ENCODE measurements at regions not wholly inside any gene's neighbourhood (a gene's known extent, or its start where the extent isn't known, plus 50 kb on each side); places are given as distances from the start of the nearest gene placed in this dataset.

DNA sequence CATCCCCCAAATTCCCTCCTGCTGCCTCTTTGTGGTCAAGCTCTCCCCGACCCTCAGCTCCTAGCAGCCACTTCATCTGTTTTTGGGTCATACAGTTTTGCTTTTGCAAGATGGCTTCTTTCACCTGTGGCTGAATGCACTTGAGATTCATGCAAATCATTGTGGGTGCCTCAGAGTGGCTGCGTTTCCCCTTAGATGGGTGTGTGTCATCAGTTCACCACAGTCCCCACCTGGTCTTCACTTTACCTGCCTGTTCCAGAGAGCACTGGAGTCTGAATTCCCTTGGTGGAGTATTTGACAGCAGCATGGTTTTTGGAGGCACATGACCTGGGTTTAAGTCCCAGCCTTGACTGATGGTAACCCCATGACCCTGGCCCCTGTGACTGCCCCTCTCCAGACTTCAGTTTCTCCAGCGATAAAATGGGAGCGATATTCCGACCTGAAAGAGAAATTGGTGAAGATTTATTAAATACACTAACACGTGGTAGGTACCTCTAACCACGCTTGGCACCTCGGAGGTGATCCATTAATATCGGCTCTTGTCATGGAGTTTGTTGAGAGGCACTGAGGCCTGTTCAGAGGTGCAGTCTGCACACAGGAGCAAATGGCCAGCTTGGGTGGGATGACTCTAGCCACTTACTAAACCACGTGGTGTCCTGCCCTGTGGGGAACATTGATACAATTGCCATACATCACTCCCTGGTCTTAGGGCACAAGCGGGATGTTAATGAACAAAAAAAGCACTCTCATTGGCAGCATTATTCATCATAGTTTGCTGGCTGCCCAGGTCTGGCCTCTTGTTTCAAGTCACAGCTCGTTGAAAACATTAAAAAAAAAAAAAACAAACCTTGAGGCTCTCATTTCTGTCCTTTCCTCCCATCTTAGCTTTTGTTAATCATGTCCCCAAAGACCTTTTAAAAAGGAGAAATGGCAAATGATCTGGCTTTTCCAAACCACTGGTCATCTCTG is 167.2 kb upstream of the KCNG1 start:
- TF ChIP-seq CTCF (IDR thresholded peaks at IDR 0.05; ENCODE audit: insufficient read depth, low read depth, low read length, missing control alignments), result no peak
- DNase-seq (ENCODE audit: low read depth), result no peak
- no peak overlapping the region for H3K4me3 ChIP-seq (ENCODE audit: low read length)

DNA sequence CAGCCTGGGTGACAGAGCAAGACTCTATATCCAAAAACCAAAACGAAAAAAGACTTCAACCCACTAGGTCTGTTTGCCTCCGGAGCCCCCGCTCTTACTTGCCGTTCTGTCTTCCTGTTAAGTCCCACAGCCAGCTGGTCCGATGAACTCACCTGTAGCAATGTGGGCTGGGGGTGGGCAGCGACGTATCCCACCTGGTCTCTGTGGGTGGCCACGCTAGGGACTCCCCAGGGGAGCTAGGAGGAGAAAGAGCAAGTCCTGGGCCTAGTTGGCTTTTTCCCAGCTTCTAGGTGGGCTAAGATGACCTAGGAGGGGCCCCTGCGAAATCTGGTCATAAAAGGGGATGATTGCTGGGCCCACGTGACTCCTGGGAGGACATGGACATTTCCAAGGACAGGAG is 166.0 kb upstream of the KCNG1 start:
- no peak overlapping the region for H3K4me3 ChIP-seq (ENCODE audit: low read length)
- no peak for DNase-seq (ENCODE audit: low read depth)
- no peak for TF ChIP-seq CTCF (IDR thresholded peaks at IDR 0.05; ENCODE audit: insufficient read depth, low read depth, low read length, missing control alignments)

DNA sequence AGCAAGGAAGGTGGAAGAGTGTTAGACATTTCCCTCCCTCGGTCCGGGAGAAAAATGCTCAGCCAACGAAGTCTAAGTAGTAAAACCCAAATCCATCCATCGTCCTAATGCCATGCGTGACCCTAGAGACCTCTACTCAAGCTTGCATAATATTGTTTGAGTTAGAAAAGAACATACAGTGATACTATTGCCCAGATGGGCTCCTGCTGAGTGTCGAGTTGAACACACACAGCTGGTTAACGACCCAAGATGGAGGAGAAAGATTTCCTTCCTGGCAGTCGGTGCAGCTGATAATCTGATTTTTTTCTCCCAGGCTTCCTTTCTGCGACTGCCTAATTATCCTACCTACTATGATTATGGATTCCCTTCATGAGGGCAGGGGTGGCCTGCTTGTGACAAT is 164.4 kb upstream of the KCNG1 start:
- no peak overlapping the region for H3K4me3 ChIP-seq (ENCODE audit: low read length)
- TF ChIP-seq CTCF (IDR thresholded peaks at IDR 0.05; ENCODE audit: insufficient read depth, low read depth, low read length, missing control alignments), result no peak
- DNase-seq (ENCODE audit: low read depth), result no peak

GRCh38 chr20:51185861-51186260 is 163.0 kb upstream of the KCNG1 start:
- TF ChIP-seq CTCF (IDR thresholded peaks at IDR 0.05; ENCODE audit: insufficient read depth, low read depth, low read length, missing control alignments), result no peak
- no peak for DNase-seq (ENCODE audit: low read depth)
- no peak overlapping the region for H3K4me3 ChIP-seq (ENCODE audit: low read length)

GRCh38 chr20:51185277-51185676 is 162.4 kb upstream of the KCNG1 start:
- no peak overlapping the region for H3K4me3 ChIP-seq (ENCODE audit: low read length)
- TF ChIP-seq CTCF (IDR thresholded peaks at IDR 0.05; ENCODE audit: insufficient read depth, low read depth, low read length, missing control alignments), result no peak
- DNase-seq (ENCODE audit: low read depth), result no peak

DNA sequence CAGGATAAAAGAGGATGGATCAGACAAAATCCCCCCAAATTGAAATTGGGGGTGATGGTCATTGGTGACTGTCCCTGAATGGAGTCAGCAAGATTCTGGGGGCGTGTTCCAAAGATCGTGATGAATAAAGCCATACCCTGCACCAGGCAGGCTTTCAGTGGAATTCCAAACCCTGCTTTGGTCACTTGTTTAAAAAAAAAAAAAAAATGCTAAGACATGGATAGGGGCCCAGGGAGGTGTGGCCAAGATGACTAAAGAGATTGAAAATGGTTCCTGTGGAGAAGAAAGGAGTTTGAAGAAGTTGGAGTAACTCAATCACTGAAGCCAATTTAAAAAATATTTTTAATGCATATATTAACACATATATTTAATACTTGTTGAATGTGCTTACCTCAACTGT is 161.4 kb upstream of the KCNG1 start:
- TF ChIP-seq CTCF (IDR thresholded peaks at IDR 0.05; ENCODE audit: insufficient read depth, low read depth, low read length, missing control alignments), result no peak
- DNase-seq (ENCODE audit: low read depth), result no peak
- no peak overlapping the region for H3K4me3 ChIP-seq (ENCODE audit: low read length)

DNA sequence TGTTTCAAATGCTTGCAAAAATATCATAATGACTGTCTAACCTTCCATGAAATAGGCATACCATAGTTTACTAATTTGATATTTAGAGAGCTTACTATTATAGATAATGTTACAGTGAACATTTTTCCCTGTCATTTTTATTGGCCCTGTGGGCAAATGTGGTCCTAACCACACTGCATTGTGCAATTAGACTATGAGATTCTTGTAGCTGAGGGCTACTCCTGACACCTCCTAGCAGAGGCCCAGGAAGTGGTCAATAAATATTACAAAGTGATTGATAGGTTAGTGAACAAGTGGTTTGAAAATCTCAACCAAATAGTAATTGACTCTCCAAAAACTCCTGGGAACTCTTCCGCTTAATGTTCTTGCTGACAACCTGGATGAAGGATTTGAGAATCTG is 160.5 kb upstream of the KCNG1 start:
- no peak for TF ChIP-seq CTCF (IDR thresholded peaks at IDR 0.05; ENCODE audit: insufficient read depth, low read depth, low read length, missing control alignments)
- no peak for DNase-seq (ENCODE audit: low read depth)
- H3K4me3 ChIP-seq (ENCODE audit: low read length), result no peak overlapping the region

Data from epithelial cell of esophagus (primary cell).